GM21528 (cell line): ENCODE measurements at regions not wholly inside any gene's neighbourhood (a gene's known extent, or its start where the extent isn't known, plus 50 kb on each side); places are given as distances from the start of the nearest gene placed in this dataset.
"Not testable (repeated sequence)": the region's sequence is repeated elsewhere in the genome, so short reads cannot be mapped to it uniquely, and the experiment has no call there.

Experiments used
- ATAC-seq: cut with Tn5 transposase; IDR thresholded peaks from one replicate; pipeline ENCODE4 v1.9.1; 2021; ENCODE audit warnings: mild to moderate bottlenecking, moderate library complexity; ENCODE audit not compliant: unreplicated experiment, low FRiP score

DNA sequence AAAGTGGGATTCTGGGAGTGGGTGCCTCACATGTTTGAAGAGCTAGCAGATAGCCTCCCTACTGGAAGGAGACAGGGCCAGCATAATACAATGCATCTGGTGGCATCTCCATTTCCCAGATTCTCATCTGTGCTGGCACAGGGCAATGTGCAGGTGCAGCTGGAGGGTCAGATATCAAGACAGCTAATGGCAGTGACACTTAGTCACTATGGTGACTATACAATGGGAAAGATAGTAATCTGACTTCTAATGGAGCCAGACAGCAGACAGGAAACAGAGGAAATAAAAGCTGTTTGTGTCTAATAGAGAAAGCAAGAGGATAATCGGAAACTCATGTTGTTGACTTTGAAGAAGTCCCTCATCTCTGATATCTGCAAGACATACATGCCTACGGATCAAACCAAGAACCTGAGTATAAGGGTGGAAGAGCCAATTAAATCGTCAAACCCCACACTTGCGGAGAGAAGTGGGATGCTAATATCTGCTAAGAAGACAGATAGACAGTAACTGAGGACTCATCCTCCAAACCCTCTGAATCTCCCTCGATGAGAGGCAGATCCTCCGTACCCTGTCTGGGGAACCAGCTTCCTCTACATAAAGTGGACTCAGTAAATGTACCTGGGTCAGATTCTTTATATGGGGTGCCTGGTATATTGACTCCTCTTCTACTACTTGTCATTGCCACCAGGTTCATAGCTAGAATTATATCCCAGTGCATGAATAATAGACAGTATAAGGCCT is 692.7 kb downstream of the SOCS6 start:
- ATAC-seq: no peak

GRCh38 chr18:70973626-70974025 is 684.8 kb downstream of the SOCS6 start:
- ATAC-seq: no peak

DNA sequence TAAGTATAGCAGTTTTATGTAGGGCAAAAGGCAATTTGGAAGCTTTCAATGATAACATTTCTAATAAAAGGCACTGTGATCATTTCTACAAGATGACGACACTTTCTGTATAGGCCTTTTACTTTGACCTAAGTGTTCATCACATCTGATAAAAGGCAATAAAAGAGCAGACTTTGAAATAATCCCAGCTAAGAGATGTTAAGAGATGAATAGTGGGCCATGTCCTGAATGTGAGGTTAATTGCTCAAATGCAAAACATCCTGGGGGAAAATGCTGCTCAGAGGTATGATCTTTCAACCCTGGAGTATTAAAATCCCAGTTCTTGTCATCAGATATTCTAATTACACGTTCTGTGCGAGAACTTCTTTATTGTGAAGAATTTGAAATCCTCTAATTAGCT is 677.6 kb downstream of the SOCS6 start:
- no peak for ATAC-seq

GRCh38 chr18:70961939-70962338 is 673.1 kb downstream of the SOCS6 start:
- ATAC-seq: no peak

DNA sequence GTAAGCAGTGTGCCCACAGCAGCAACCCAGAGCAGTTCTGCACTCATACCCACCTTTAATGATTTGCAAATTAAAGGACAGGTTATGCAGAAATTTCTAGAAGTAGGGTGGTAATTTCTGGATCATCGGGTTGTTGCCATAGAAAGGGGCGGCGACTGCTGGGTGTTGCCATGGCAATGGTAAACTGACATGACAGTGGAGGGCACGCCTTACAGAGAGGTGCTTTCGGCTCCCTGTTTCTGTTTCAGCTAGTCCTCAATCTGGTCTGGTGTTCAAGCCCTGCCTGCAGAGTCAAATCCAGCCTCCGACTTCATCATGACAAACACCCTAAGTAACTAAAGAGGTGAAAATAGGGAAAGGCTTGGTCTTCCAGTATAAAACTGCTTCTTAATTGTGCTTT is 667.7 kb downstream of the SOCS6 start:
- ATAC-seq: no peak

- no peak for ATAC-seq
These were observed 647.3 kb downstream of the SOCS6 start for GRCh38 chr18:70936160-70936559.

DNA sequence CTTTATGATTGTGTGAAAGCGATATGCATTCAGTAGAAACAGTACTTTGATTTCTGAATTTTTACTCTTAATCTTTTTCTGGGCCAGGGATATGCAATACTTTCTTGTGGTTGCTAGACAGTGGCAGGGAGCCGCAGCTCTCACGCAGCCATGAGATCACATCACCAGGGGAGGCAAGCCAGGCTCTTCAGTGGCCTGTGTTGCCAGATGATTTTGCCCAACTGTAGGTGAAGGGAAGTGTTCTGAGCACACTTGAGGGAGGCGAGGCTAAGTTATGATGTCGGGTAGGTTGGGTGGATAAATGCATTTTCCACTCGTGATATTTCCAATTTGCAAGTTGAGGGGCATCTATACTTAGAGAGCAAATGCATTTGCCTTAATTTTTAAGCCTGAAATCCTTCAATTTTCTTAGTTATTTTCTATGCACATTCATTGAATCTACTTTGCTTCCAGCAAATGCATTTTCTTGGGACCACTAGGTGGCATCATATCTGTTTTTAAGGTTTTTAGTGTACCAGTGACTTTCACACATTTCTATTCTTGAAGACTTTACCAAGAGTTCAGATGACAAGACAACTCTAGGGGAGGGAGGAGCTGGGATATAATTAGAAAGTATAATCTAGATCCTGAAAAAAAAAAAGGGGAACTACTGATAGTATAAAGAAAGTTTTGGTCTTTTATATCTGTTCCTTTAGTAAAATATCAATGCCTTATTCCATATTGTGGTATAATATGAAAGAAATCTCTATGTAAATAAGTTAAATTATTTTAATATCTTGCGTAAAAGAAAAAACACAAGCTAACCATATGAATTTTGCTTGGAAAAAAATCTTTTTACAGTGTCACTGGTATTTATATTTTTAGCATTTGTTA is 643.3 kb downstream of the SOCS6 start:
- no peak for ATAC-seq

- ATAC-seq: no peak
These were observed 632.1 kb downstream of the SOCS6 start for GRCh38 chr18:70920840-70921374.

GRCh38 chr18:70907673-70908072 is 618.8 kb downstream of the SOCS6 start:
- ATAC-seq: no peak

GRCh38 chr18:70892381-70892780 is 603.5 kb downstream of the SOCS6 start:
- no peak for ATAC-seq

GRCh38 chr18:70870292-70870691 is 581.4 kb downstream of the SOCS6 start:
- ATAC-seq: no peak

GRCh38 chr18:70848329-70848728 is 559.5 kb downstream of the SOCS6 start:
- no peak for ATAC-seq

DNA sequence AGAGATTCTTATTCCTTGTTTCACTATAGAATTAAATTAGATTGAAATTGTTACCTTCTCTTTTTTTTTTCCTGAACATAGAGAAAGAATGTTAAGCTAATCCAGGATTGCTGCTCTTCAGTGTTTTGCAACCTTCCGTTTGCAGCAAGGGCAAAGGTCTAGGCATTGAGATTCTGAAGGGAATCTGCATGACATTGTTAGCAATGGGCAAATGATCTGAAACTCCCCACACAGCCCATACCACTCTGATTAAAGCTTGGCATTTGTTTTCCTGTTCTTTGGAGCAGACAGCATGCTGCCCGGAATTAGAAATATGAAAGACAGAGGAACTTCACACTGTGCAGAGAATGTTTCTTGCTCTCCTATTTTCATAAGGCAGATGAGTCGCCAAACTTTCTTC is 551.8 kb downstream of the SOCS6 start:
- ATAC-seq: no peak

DNA sequence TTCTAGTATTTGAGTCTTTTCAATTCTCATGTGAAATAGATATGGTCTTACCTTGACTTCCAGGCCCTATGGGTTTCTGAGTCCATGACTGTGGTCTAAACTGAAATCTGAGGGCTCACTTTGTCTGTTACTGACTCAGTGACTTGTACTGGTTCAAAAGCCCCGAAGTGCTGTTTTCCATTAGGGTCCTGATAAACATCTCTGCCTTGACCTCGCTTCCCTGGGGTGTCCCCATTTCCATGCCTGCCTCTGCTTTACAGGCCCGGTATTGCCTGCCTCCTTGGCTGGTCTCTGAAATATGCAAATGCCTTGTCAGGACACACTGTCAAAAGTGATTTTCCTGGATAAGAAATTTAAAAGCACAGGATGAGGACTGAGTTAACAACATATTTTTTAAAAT is 538.8 kb downstream of the SOCS6 start:
- ATAC-seq: no peak

DNA sequence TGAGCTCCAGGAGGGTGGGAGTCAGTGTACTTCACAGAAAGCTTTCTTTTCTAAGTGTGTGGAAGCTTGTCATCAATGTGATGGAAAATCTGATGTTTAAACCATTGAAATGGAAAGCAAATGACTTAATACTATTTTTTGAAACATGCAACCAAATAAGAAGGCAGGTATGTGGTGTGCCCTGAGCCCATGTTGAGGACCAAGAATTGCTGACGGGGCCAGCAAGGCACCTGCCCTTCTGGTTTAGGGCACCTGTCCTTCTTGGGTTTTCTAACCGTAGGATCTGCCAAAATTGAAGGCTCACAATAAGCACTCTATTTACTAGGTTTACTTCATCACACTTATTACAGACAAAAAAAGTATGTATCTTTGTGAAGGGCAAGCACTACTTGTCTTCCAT is 537.7 kb downstream of the SOCS6 start:
- ATAC-seq: no peak

DNA sequence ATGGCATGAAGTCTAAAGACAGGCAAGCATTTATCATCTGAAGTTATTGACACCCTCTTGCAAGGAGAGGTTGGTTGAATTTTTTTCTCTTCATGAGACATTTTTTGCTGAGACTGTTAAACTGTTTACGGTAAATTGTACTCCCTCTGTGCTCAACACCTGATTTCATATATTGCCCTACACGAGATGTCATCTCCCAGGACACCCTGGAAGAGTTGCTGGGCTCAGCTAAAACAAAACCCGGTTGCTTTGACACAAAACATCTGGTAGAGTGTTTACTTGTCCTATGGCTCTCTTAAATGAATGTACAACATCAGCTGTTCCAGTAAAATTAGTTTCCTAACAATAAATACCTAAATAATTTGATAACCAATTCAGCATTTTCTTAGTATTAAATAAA is 533.8 kb downstream of the SOCS6 start:
- ATAC-seq: no peak

DNA sequence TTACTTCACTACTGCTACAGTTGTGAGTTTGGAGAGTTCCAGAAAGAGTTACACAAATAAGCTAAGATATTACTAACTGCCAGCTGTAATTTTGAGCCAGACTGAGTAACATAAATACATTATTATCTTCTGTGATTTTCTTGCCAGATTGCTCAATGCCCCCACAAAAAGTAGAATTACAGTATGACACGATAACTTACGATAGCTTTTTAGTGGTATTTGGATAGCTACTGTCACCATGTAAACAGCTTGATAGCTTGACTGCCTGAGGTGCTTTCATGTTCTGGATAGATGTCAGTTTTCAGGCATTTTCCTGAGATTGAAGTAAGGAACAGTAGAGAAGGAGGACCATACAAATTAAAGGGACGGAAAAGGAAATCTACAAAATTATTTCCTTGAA is 533.3 kb downstream of the SOCS6 start:
- ATAC-seq: no peak

GRCh38 chr18:70808481-70809056 is 519.7 kb downstream of the SOCS6 start:
- no peak for ATAC-seq

- ATAC-seq: peak; percentile 94
These were observed 493.1 kb downstream of the SOCS6 start for GRCh38 chr18:70781860-70782453.

GRCh38 chr18:70766254-70766653 is 477.4 kb downstream of the SOCS6 start:
- not testable (repeated sequence) for ATAC-seq

- no peak for ATAC-seq
These were observed 474.0 kb downstream of the SOCS6 start for GRCh38 chr18:70762812-70763211.
